GM12873 (cell line): ENCODE measurements at regions not wholly inside any gene's neighbourhood (a gene's known extent, or its start where the extent isn't known, plus 50 kb on each side); places are given as distances from the start of the nearest gene placed in this dataset.

Experiments used
- TF ChIP-seq, protein P1 (sequence below): IDR thresholded peaks from 2 replicates; pipeline ENCODE4 v1.5.1; 2012; ENCODE audit warnings: low read depth, mild to moderate bottlenecking, moderate library complexity, low read length, control low read depth; ENCODE audit not compliant: insufficient read depth; ENCODE audit errors: missing control alignments

DNA sequence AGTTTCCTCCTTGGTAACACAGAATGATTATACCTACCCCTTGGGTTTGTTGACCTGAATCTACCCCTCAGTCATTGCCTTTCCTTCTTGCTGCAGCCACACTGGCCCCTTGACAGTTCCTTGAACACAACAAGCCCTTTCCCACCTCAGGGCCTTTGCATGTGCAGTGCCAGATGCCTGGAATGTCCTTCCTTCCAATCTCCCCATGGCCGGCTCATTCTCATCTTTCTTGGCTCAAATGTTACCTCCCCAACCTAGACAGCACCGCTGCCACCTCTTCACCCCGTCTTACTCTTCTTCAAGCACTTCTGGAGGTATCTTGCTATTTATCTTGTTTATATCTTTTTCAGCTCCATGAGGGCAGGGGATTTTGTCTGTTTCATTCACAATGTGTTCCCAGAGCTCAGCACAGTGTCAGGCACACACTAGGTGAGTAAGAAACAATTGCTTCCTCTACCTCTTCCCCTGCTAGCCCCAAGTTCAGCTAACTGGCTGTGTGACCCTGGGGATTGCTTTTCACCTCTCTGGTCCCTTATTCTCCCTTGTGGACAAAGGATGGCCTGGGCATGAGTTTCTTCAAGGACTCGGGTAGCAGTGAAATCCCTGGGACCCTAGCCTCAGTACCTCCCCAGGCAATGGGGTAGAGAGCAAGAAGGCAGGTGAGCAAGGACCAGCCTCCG is 121.5 kb downstream of the CEBPB start:
- TF ChIP-seq, protein P1, sequence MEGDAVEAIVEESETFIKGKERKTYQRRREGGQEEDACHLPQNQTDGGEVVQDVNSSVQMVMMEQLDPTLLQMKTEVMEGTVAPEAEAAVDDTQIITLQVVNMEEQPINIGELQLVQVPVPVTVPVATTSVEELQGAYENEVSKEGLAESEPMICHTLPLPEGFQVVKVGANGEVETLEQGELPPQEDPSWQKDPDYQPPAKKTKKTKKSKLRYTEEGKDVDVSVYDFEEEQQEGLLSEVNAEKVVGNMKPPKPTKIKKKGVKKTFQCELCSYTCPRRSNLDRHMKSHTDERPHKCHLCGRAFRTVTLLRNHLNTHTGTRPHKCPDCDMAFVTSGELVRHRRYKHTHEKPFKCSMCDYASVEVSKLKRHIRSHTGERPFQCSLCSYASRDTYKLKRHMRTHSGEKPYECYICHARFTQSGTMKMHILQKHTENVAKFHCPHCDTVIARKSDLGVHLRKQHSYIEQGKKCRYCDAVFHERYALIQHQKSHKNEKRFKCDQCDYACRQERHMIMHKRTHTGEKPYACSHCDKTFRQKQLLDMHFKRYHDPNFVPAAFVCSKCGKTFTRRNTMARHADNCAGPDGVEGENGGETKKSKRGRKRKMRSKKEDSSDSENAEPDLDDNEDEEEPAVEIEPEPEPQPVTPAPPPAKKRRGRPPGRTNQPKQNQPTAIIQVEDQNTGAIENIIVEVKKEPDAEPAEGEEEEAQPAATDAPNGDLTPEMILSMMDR = no peak

DNA sequence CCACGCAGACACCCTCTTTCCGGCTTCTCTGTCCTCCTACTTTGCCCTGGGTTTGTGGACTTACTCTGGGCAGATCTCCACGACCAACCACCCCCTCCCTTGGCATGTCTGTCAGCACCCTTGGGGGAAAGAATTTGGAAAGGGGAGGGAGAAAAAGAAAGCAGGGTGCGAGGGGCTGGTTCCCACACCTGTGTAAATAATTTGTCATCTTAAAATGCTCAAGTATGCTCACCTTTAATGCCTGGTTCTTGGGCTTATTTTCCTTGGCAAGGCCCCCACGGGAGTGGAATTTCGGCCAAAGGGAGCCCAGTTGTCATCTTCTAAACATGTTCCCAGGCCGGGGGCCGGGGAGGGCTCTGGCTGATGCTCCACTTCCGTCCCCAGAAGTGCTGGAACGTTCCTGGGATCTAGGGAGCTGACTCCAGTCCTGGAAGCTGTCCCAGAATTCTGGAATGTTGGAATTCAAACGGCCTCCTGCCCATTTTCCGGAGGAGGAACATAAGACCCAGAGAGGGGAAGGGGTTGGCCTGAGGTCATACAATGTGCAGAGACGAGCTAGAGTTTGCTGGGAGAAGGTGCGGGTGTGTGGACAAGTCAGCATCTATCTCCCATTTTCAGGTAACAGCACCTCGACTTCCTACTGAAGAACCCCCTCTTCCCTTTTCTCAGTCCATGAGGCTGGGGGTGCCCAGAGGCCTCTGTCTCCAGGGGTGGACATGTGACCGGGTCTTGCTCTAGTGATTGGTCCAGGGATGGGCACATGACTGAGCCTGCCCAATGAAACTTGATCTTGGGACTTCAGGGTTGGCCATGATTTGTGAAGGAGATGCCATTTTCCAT is 122.3 kb downstream of the CEBPB start:
- TF ChIP-seq, protein P1 = no peak

DNA sequence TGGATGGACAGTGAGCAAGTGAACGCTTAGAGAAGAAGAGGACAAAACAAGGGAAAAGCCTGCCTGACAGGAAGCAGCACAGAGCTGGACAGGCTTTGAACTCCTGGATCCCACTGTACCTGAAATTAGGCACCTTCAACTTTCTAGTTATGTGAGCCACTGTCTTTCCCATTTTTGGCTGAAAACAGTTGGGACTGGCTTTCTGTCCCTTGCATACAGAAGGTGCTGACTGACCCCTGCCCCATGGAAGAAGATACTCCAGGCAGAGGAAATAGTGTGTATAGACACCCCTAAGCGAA is 122.8 kb downstream of the CEBPB start:
- TF ChIP-seq, protein P1 = no peak

DNA sequence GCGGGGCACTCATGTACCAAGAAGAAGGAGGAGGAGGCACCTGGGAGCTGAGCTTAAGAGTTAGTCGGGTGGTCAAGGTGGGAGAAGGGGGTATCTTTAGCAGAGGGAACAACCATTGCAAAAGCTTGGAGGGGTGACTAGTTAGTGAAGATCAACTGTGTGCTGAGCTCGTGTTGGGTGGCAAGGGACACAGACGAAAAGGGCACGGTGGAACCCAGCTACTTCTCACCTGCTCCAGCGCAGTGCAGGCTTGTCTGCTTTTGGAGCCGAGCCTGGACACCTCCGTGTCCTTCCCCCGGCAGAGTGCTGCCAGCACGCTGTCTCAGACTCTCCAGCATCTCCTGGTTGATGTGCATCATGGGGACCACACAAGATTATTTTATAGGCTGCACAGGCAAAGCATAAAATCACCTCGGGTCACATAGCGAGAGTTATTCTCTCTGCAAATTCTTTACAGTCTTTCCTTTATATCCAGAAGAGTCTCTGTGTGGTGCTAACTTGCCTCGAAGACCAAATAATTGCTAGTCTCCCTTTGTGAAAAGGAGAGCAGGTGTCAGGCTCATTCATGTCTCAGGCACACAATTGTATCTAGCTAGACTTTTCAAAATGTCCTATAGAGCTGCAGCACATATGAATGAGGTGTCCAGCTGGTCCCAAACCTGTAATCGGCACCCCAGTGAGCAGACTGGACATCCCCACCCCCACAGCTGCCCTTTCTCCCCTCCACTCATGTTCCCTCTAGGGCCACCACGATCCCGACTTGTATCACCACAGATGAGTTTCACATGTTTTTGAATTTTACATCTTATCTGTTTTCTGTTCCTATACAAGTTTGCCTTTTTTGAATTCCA is 123.4 kb downstream of the CEBPB start:
- TF ChIP-seq, protein P1 = no peak

DNA sequence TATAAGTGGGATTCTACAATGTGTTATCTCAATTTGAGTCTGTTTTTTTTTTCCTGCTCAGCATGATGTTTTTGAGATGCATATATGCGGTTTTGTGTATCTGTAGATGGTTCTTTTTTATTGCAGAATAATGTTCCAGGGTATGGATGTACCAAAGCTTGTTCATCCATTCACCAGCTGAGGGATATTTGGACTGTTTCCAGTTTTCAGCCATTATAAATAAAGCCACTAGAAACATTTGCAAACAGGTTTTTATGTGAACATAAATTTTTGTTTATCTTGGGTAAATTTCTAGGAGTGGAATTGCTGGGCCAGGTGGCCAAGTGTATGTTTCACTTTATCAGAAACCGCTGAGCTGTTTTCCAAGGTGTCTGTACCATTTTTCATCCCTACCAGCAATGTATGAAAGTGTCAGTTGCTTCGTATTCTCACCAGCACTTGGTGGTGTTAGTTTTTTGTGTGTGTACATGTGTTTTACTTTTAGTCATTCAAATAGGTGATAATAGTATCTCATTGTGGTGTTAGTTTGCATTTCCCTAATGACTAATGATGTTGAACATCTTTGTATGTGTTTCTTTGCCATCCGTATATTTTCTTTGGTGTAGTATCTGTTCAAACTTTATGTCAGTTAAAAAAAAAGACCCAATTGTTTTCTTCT is 124.2 kb downstream of the CEBPB start:
- TF ChIP-seq, protein P1 = no peak

DNA sequence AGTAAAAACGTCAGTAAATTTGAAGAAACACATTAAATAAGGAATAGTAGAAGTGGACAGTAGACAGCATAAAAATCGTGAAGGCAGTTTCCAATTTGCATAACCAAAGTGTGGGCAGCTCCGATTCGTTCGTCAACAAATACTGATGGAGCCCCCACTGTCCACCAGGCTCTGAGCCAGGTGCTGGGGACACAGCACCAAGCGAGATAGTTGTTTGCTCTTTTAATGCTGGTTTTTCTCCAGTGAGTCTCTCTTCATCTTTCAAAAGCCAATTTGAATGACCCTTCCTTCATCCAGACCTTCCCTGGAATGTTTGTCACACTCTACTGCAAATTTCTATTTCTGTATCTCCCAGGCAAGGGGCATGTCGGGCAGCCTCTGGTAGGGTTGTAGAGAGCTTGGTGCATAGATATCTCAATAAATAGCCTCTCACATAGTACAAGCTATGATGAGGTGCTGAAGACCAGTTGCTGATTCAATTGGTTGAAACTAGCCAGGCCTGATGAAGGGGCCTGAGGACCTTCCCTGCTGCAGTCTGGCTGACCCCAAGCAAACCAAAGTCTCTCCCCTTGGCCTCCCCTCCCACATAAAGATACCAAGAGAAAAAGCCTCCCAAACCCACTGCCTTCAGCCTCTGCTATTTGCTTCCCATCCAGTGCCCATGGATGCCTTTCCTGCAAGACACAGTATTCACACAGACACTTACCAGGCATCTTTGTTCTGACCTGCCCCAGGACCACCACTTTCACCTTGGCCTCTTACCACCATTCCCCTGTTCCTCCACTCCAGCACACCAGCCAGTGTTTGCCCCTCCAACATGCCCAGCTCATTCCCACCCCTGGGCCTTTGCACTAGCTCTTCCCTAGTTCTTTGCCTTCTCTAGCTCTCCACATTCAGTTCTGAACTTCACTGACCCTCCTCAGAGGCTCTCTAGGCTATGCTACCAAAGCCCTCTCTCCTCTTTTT is 125.2 kb downstream of the CEBPB start:
- TF ChIP-seq, protein P1 = no peak
